Aorta (tissue), 5 donors: ENCODE measurements at regions not wholly inside any gene's neighbourhood (a gene's known extent, or its start where the extent isn't known, plus 50 kb on each side); places are given as distances from the start of the nearest gene placed in this dataset.

Experiments used
- ATAC-seq: fragments of 200-7000 bp; cut with Tn5 transposase; one replicate; pipeline ENCODE4 v1.9.1; 2022; ENCODE audit warnings: moderate library complexity; ENCODE audit not compliant: low FRiP score
- DNase-seq, 2 donors: peaks; one replicate each; pipeline ENCODE4 v3.0.0-alpha.2; 2020
- H3K27ac ChIP-seq, 2 donors: one replicate each; pipeline ENCODE4 v1.5.1; 2013; ENCODE audit warnings: low read length in 2 of 2, mild to moderate bottlenecking in 2 of 2, moderate library complexity in 2 of 2, control low read depth in 1 of 2, inconsistent platforms in 1 of 2, low read depth in 1 of 2
- H3K27me3 ChIP-seq, 2 donors: one replicate each; pipeline ENCODE4 v1.6.1; 2013; ENCODE audit warnings: control low read depth in 1 of 2, low read length in 1 of 2, mild to moderate bottlenecking in 1 of 2, moderate library complexity in 1 of 2; ENCODE audit not compliant: insufficient read depth in 2 of 2, control insufficient read depth in 1 of 2
- H3K36me3 ChIP-seq, 2 donors: one replicate each; pipeline ENCODE4 v1.6.1; 2013; ENCODE audit warnings: control low read depth in 1 of 2, low read length in 1 of 2, mild to moderate bottlenecking in 1 of 2; ENCODE audit not compliant: insufficient read depth in 2 of 2, control insufficient read depth in 1 of 2
- H3K4me1 ChIP-seq, 2 donors: one replicate each; pipeline ENCODE4 v1.6.1; 2013; ENCODE audit warnings: low read length in 2 of 2, control low read depth in 1 of 2, mild to moderate bottlenecking in 1 of 2, moderate library complexity in 1 of 2; ENCODE audit not compliant: insufficient read depth in 2 of 2, control insufficient read depth in 1 of 2
- H3K4me3 ChIP-seq, 2 donors: one replicate each; pipeline ENCODE4 v1.5.1; 2013; ENCODE audit warnings: low read length in 2 of 2, control low read depth in 1 of 2, mild to moderate bottlenecking in 1 of 2
- H3K9me3 ChIP-seq: one replicate; pipeline ENCODE4 v1.6.1; 2013; ENCODE audit warnings: mild to moderate bottlenecking, low read length; ENCODE audit not compliant: control insufficient read depth
- WGBS, 2 donors: extraction: QIAGEN DNeasy Blood & Tissue Kit; methylation state at CpG; one replicate each; pipeline ENCODE4 v1.1.7; 2013; 5-methylcytosine and 5-hydroxymethylcytosine counted together
- intact Hi-C, 2 donors: fragments of 100-400 bp; cut with DNase I; formaldehyde crosslinking; loops; one replicate each; pipeline versions ENCODE4 v1.14.2 to v1.15.0; 2022
- donor health status: healthy with polysubstance abuse.
- donor health status: Bipolar disorder and iron deficiency.
- donor health status: DM: no; HTN: no; CAD: no.
- donor health status: DM: no; HTN: no; CAD: no.
- donor health status: DM: yes; HTN: yes; CAD: no.

GRCh38 chr22:48843640-48844039, 984.0 kb downstream of the BRD1 start:
- no peaks in the 10 kb centered on the region for H3K27me3 ChIP-seq
- no peaks in the 10 kb centered on the region for H3K9me3 ChIP-seq
- H3K4me1 ChIP-seq: no peaks in the 10 kb centered on the region
- no peak overlapping the region for H3K27ac ChIP-seq
- H3K36me3 ChIP-seq: no peaks in the 10 kb centered on the region
- intact Hi-C loops: no loop called here
- peak in 1 of 2 donors; percentile 30 for DNase-seq
- no peak for ATAC-seq
- H3K4me3 ChIP-seq: no peak overlapping the region
- 89 to 96% methylated on average over 8 to 9 of the region's 9 CpGs for WGBS, 2 donors

- 74 to 79% methylated on average over 5 of the region's 5 CpGs for WGBS, 2 donors
- no peaks in the 10 kb centered on the region for H3K4me1 ChIP-seq
- no peaks in the 10 kb centered on the region for H3K27me3 ChIP-seq
- H3K9me3 ChIP-seq: no peaks in the 10 kb centered on the region
- ATAC-seq (no peak), DNase-seq (peak in 1 of 2 donors; percentile 42)
- H3K36me3 ChIP-seq: no peaks in the 10 kb centered on the region
- no peak overlapping the region for H3K4me3 ChIP-seq
- intact Hi-C loops: no loop called here
- no peak overlapping the region for H3K27ac ChIP-seq
These were observed 984.7 kb downstream of the BRD1 start for GRCh38 chr22:48842976-48843375.

- ATAC-seq: no peak
- peak in 1 of 2 donors; percentile 68 for DNase-seq
- H3K4me1 ChIP-seq: no peaks in the 10 kb centered on the region
- intact Hi-C loops: no loop called here
- H3K27ac ChIP-seq: no peak overlapping the region
- H3K27me3 ChIP-seq: no peaks in the 10 kb centered on the region
- H3K36me3 ChIP-seq: no peaks in the 10 kb centered on the region
- no peaks in the 10 kb centered on the region for H3K9me3 ChIP-seq
- WGBS, 2 donors: 86 to 90% methylated on average over 17 of the region's 17 CpGs
- H3K4me3 ChIP-seq: no peak overlapping the region
These were observed 985.1 kb downstream of the BRD1 start for GRCh38 chr22:48842583-48842945.

GRCh38 chr22:48841881-48842582, 985.6 kb downstream of the BRD1 start:
- DNase-seq: peak in 1 of 2 donors; percentile 43
- no peak overlapping the region for H3K27ac ChIP-seq
- H3K4me3 ChIP-seq: no peak overlapping the region
- WGBS, 2 donors: 88 to 89% methylated on average over 22 of the region's 22 CpGs
- no peaks in the 10 kb centered on the region for H3K9me3 ChIP-seq
- H3K36me3 ChIP-seq: no peaks in the 10 kb centered on the region
- intact Hi-C loops: no loop called here
- H3K4me1 ChIP-seq: no peaks in the 10 kb centered on the region
- no peak for ATAC-seq
- H3K27me3 ChIP-seq: no peaks in the 10 kb centered on the region

GRCh38 chr22:48840112-48840949, 987.3 kb downstream of the BRD1 start:
- Histone ChIP-seq H3K4me3 (no peak overlapping the region), H3K4me1 (no peaks in the 10 kb centered on the region), H3K27ac (no peak overlapping the region), H3K36me3 (no peaks in the 10 kb centered on the region), H3K9me3 (no peaks in the 10 kb centered on the region), H3K27me3 (no peaks in the 10 kb centered on the region)
- intact Hi-C loops: no loop called here
- 91 to 93% methylated on average over 16 of the region's 16 CpGs for WGBS, 2 donors
- ATAC-seq (no peak), DNase-seq (no peak)

- Histone ChIP-seq H3K27me3 (no peaks in the 10 kb centered on the region), H3K36me3 (no peaks in the 10 kb centered on the region), H3K4me1 (no peaks in the 10 kb centered on the region), H3K4me3 (no peak overlapping the region), H3K27ac (no peak overlapping the region), H3K9me3 (no peaks in the 10 kb centered on the region)
- ATAC-seq (no peak), DNase-seq (peak in 1 of 2 donors; percentile 44)
- intact Hi-C loops: no loop called here
- 79 to 86% methylated on average over 19 of the region's 19 CpGs for WGBS, 2 donors
These were observed 988.6 kb downstream of the BRD1 start for GRCh38 chr22:48838846-48839730.

GRCh38 chr22:48838376-48838775, 989.3 kb downstream of the BRD1 start:
- intact Hi-C loops: no loop called here
- no peak for ATAC-seq
- H3K4me1 ChIP-seq: no peaks in the 10 kb centered on the region
- no peak for DNase-seq
- WGBS, 2 donors: 87 to 88% methylated on average over 16 of the region's 16 CpGs
- no peaks in the 10 kb centered on the region for H3K27me3 ChIP-seq
- H3K4me3 ChIP-seq: no peak overlapping the region
- no peaks in the 10 kb centered on the region for H3K36me3 ChIP-seq
- H3K9me3 ChIP-seq: no peaks in the 10 kb centered on the region
- no peak overlapping the region for H3K27ac ChIP-seq

GRCh38 chr22:48837341-48837935, 990.2 kb downstream of the BRD1 start:
- Histone ChIP-seq H3K27me3 (no peaks in the 10 kb centered on the region), H3K36me3 (no peaks in the 10 kb centered on the region), H3K4me3 (no peak overlapping the region), H3K27ac (no peak overlapping the region), H3K9me3 (peaks cover 2% of the 10 kb centered on the region), H3K4me1 (no peaks in the 10 kb centered on the region)
- intact Hi-C loops: no loop called here
- WGBS, 2 donors: 80 to 84% methylated on average over 16 of the region's 16 CpGs
- ATAC-seq: no peak
- DNase-seq: no peak
